ENCODE measurements at regions not wholly inside any gene's neighbourhood (a gene's known extent, or its start where the extent isn't known, plus 50 kb on each side); places are given as distances from the start of the nearest gene placed in this dataset.

DNA sequence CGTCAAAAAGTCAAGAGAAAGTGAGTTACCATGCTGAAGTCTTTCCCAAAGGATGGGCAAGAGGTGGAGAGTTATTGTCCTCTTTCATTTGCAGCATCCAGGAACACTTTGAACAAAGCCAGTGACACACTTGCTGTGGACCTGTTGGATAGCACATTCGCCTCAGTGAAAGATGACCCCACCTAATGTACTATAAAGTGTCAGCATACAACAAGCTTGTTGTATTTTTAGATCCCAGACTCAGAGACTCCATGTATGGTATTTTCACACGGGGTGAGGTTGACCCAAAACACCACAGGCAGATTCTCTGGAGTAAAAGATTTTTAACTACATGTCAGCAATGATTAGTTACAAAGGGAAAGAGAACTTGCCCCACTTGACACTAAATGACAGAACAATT, 273.8 kb downstream of the PTBP2 start:
- TF ChIP-seq, protein P1, sequence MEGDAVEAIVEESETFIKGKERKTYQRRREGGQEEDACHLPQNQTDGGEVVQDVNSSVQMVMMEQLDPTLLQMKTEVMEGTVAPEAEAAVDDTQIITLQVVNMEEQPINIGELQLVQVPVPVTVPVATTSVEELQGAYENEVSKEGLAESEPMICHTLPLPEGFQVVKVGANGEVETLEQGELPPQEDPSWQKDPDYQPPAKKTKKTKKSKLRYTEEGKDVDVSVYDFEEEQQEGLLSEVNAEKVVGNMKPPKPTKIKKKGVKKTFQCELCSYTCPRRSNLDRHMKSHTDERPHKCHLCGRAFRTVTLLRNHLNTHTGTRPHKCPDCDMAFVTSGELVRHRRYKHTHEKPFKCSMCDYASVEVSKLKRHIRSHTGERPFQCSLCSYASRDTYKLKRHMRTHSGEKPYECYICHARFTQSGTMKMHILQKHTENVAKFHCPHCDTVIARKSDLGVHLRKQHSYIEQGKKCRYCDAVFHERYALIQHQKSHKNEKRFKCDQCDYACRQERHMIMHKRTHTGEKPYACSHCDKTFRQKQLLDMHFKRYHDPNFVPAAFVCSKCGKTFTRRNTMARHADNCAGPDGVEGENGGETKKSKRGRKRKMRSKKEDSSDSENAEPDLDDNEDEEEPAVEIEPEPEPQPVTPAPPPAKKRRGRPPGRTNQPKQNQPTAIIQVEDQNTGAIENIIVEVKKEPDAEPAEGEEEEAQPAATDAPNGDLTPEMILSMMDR (IDR thresholded peaks at IDR 0.05; ENCODE audit: low read depth, low read length, missing control alignments), result no peak
- H3K36me3 ChIP-seq (replicated peaks), result no peaks in the 10 kb centered on the region
- in situ Hi-C loops (cut with HindIII; ENCODE audit: low pct_ligation_motif_present, low sequenced_read_pairs), result no loop called here
- H3K4me3 ChIP-seq (ENCODE audit: low read depth, low read length), result no peak overlapping the region
- H3K27me3 ChIP-seq (replicated peaks), result no peaks in the 10 kb centered on the region
- no peak for DNase-seq
- H3K27ac ChIP-seq, result no peak overlapping the region

DNA sequence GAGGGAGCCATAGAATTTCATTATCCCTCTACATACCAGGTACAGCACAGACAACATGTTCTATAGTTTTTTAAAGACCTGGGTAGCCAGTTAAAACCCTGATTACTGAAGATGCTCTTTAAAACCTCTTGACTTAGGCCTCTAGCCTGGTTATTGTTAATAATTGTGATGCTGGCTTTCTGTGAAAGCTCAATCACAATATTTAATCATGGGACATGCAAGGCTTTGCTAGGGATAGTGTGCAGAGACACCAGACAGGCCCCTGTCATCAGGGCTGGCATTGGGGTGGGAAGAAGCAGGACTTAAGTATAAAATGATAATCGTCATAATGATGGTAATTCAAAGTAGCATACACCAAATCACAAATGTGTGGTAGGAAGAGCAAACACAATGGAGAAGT, 274.4 kb downstream of the PTBP2 start:
- Histone ChIP-seq H3K27me3 (replicated peaks) (no peaks in the 10 kb centered on the region), H3K36me3 (replicated peaks) (no peaks in the 10 kb centered on the region), H3K27ac (no peak overlapping the region), H3K4me3 (ENCODE audit: low read depth, low read length) (no peak overlapping the region)
- TF ChIP-seq, protein P1 (IDR thresholded peaks at IDR 0.05; ENCODE audit: low read depth, low read length, missing control alignments), result no peak
- in situ Hi-C loops (cut with HindIII; ENCODE audit: low pct_ligation_motif_present, low sequenced_read_pairs), result no loop called here
- no peak for DNase-seq

GRCh38 chr1:96997717-96998116, 276.1 kb downstream of the PTBP2 start:
- TF ChIP-seq, protein P1 (IDR thresholded peaks at IDR 0.05; ENCODE audit: low read depth, low read length, missing control alignments), result no peak
- no peaks in the 10 kb centered on the region for H3K27me3 ChIP-seq (replicated peaks)
- no peak overlapping the region for H3K4me3 ChIP-seq (ENCODE audit: low read depth, low read length)
- in situ Hi-C loops (cut with HindIII; ENCODE audit: low pct_ligation_motif_present, low sequenced_read_pairs), result no loop called here
- no peak overlapping the region for H3K27ac ChIP-seq
- H3K36me3 ChIP-seq (replicated peaks), result no peaks in the 10 kb centered on the region
- no peak for DNase-seq

GRCh38 chr1:96998466-96998865, 276.9 kb downstream of the PTBP2 start:
- no peak overlapping the region for H3K27ac ChIP-seq
- H3K36me3 ChIP-seq (replicated peaks), result no peaks in the 10 kb centered on the region
- H3K4me3 ChIP-seq (ENCODE audit: low read depth, low read length), result no peak overlapping the region
- no peaks in the 10 kb centered on the region for H3K27me3 ChIP-seq (replicated peaks)
- in situ Hi-C loops (cut with HindIII; ENCODE audit: low pct_ligation_motif_present, low sequenced_read_pairs), result no loop called here
- TF ChIP-seq, protein P1 (IDR thresholded peaks at IDR 0.05; ENCODE audit: low read depth, low read length, missing control alignments), result no peak
- DNase-seq, result no peak

GRCh38 chr1:96999191-96999590, 277.6 kb downstream of the PTBP2 start:
- in situ Hi-C loops (cut with HindIII; ENCODE audit: low pct_ligation_motif_present, low sequenced_read_pairs), result no loop called here

DNA sequence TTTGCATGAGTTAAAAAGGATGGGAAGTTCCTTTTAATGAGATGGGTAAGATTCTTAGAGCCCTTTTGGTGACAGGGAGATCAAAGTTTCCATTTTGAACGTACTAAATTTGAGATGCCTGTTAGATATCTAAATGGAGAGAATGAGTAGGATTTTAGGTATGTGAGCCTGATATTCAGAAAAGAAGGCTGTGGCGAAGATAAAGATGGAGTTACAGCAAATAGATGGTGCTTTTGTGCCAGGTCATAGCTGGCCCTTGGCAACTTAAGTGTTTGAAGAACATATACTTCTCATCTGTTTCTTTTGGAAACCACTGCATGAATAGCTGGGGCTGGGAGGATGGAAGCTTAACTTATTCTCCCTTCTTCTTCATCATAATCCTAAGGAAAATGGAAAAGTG, 282.5 kb downstream of the PTBP2 start:
- no peak overlapping the region for H3K27ac ChIP-seq
- in situ Hi-C loops (cut with HindIII; ENCODE audit: low pct_ligation_motif_present, low sequenced_read_pairs), result no loop called here

More at GRCh38 chr1:96999191-96999590, 277.6 kb downstream of the PTBP2 start:
- Histone ChIP-seq H3K27me3 (replicated peaks) (no peaks in the 10 kb centered on the region), H3K36me3 (replicated peaks) (no peaks in the 10 kb centered on the region), H3K4me3 (ENCODE audit: low read depth, low read length) (no peak overlapping the region), H3K27ac (no peak overlapping the region)
- DNase-seq, result no peak
- TF ChIP-seq, protein P1 (IDR thresholded peaks at IDR 0.05; ENCODE audit: low read depth, low read length, missing control alignments), result no peak

More for the DNA sequence above, 282.5 kb downstream of the PTBP2 start:
- Histone ChIP-seq H3K4me3 (ENCODE audit: low read depth, low read length) (no peak overlapping the region), H3K36me3 (replicated peaks) (no peaks in the 10 kb centered on the region), H3K27me3 (replicated peaks) (no peaks in the 10 kb centered on the region)
- DNase-seq, result no peak
- TF ChIP-seq, protein P1 (IDR thresholded peaks at IDR 0.05; ENCODE audit: low read depth, low read length, missing control alignments), result no peak
